ENCODE measurements at regions not wholly inside any gene's neighbourhood (a gene's known extent, or its start where the extent isn't known, plus 50 kb on each side); places are given as distances from the start of the nearest gene placed in this dataset.

GRCh38 chr19:34118879-34119748 lies 53.2 kb upstream of the LSM14A start:
- DNase-seq (ENCODE audit: low spot score), result no peak

- DNase-seq (ENCODE audit: low spot score), result no peak
Measured at GRCh38 chr19:34120141-34120540, 52.2 kb upstream of the LSM14A start.

- DNase-seq (ENCODE audit: low spot score), result peak; percentile 71
Measured at GRCh38 chr19:34120846-34121639, 51.3 kb upstream of the LSM14A start.
